T-cell (primary cell): ENCODE measurements at regions not wholly inside any gene's neighbourhood (a gene's known extent, or its start where the extent isn't known, plus 50 kb on each side); places are given as distances from the start of the nearest gene placed in this dataset.

Experiments used
- ATAC-seq, 4 experiments: fragments of 200-7000 bp in 3 of 4; fragments of 150-1000 bp in 1 of 4; cut with Tn5 transposase; replicated peaks in 1 of 4; 1 replicate in 3 of 4; 2 replicates in 1 of 4; pipeline ENCODE4 v1.10.0; 2021; ENCODE audit warnings: moderate library complexity in 3 of 4, mild to moderate bottlenecking in 2 of 4, moderate number of reproducible peaks in 1 of 4
- CTCF ChIA-PET, 2 donors: fragments of 300-600 bp; sonication (Branson Sonifier 250); formaldehyde crosslinking; loops; one replicate each; lab custom pipeline; 2022; ENCODE audit warnings: antibody characterized with exemption in 2 of 2; lab: Charles Lee
- POLR2A ChIA-PET, 2 donors: fragments of 300-600 bp; sonication (Branson Sonifier 250); formaldehyde crosslinking; loops; one replicate each; lab custom pipeline; 2022; ENCODE audit warnings: antibody characterized with exemption in 2 of 2; lab: Charles Lee
- DNase-seq, 35 experiments: peaks; one replicate each; pipeline versions ENCODE4 v3.0.0 to v3.0.0-alpha.2; 2013 to 2023
- H3K27ac ChIP-seq: one replicate; pipeline ENCODE4 v1.5.1; 2013; ENCODE audit warnings: low read length
- H3K27me3 ChIP-seq, 2 experiments: replicated peaks in 1 of 2; 1 replicate in 1 of 2; 2 replicates in 1 of 2; pipeline versions ENCODE4 v1.6.1 to v1.7.0; 2013; ENCODE audit warnings: low read length in 1 of 2, mixed read lengths in 1 of 2; ENCODE audit not compliant: control insufficient read depth in 2 of 2, insufficient read depth in 2 of 2; ENCODE audit errors: extremely low read depth in 1 of 2
- H3K36me3 ChIP-seq, 2 donors: 1 replicate in 1 of 2; 2 replicates in 1 of 2; pipeline versions ENCODE4 v1.6.1 to v1.7.0; 2013; ENCODE audit warnings: low read length in 1 of 2; ENCODE audit not compliant: control insufficient read depth in 2 of 2, insufficient read depth in 1 of 2; ENCODE audit errors: extremely low read depth in 1 of 2
- H3K4me1 ChIP-seq, 2 experiments: 1 replicate in 1 of 2; 2 replicates in 1 of 2; pipeline versions ENCODE4 v1.6.1 to v1.7.0; 2013; ENCODE audit warnings: low read length in 2 of 2, mixed read lengths in 1 of 2; ENCODE audit not compliant: insufficient read depth in 2 of 2, control insufficient read depth in 1 of 2; ENCODE audit errors: extremely low read depth in 1 of 2
- H3K4me3 ChIP-seq, 2 donors: 1 replicate in 1 of 2; 2 replicates in 1 of 2; pipeline versions ENCODE4 v1.5.1 to v1.7.0; 2013; ENCODE audit warnings: mild to moderate bottlenecking in 2 of 2, low read length in 1 of 2, moderate library complexity in 1 of 2; ENCODE audit not compliant: control insufficient read depth in 1 of 2; ENCODE audit errors: extremely low read depth in 1 of 2
- H3K9me3 ChIP-seq: 2 replicates; pipeline ENCODE4 v1.7.0; 2013
- H3K27ac Mint-ChIP-seq, 2 donors: one replicate each; pipeline ENCODE4 v1.8.0; 2020 to 2021; ENCODE audit warnings: mild to moderate bottlenecking in 2 of 2, mixed read lengths in 2 of 2
- H3K27me3 Mint-ChIP-seq, 2 donors: one replicate each; pipeline ENCODE4 v1.8.0; 2021 to 2022; ENCODE audit warnings: mixed read lengths in 2 of 2
- H3K36me3 Mint-ChIP-seq: one replicate; pipeline ENCODE4 v1.8.0; 2021; ENCODE audit warnings: mixed read lengths
- H3K4me1 Mint-ChIP-seq, 3 donors: one replicate each; pipeline ENCODE4 v1.8.0; 2020 to 2022; ENCODE audit warnings: mixed read lengths in 3 of 3, mild to moderate bottlenecking in 1 of 3
- H3K4me3 Mint-ChIP-seq, 3 donors: one replicate each; pipeline ENCODE4 v1.8.0; 2020 to 2022; ENCODE audit warnings: mild to moderate bottlenecking in 3 of 3, mixed read lengths in 3 of 3, moderate library complexity in 3 of 3
- H3K9me3 Mint-ChIP-seq, 3 donors: one replicate each; pipeline ENCODE4 v1.8.0; 2020 to 2022; ENCODE audit warnings: mixed read lengths in 3 of 3
- WGBS: methylation state at CpG from one replicate; pipeline ENCODE4 v1.1.5; 2013; ENCODE audit warnings: missing lambda C conversion rate; ENCODE audit not compliant: insufficient coverage; 5-methylcytosine and 5-hydroxymethylcytosine counted together

- H3K9me3 Mint-ChIP-seq: no peaks in the 10 kb centered on the region
- H3K4me1 Mint-ChIP-seq: no peaks in the 10 kb centered on the region
- CTCF ChIA-PET: no interaction called here
- ATAC-seq: no peak
- Histone ChIP-seq H3K4me1 (no peaks in the 10 kb centered on the region), H3K27me3 (peaks cover 0 to 3% of the 10 kb centered on the region in 2 experiments), H3K9me3 (no peaks in the 10 kb centered on the region), H3K36me3 (no peaks in the 10 kb centered on the region), H3K4me3 (no peak overlapping the region), H3K27ac (no peak overlapping the region)
- DNase-seq: no peak
- H3K27ac Mint-ChIP-seq: no peak overlapping the region
- H3K36me3 Mint-ChIP-seq: no peaks in the 10 kb centered on the region
- H3K27me3 Mint-ChIP-seq: peaks cover 3 to 6% of the 10 kb centered on the region in 2 donors
- no peak overlapping the region for H3K4me3 Mint-ChIP-seq
- no CpG with 5 or more reads among the region's 4 CpGs for WGBS
- POLR2A ChIA-PET: no interaction called here
Observed at GRCh38 chr4:169335331-169335730, 64.6 kb upstream of the SH3RF1 start.

- Histone ChIP-seq H3K4me3 (no peak overlapping the region), H3K27me3 (peaks cover 0 to 5% of the 10 kb centered on the region in 2 experiments), H3K36me3 (no peaks in the 10 kb centered on the region), H3K9me3 (no peaks in the 10 kb centered on the region), H3K4me1 (no peaks in the 10 kb centered on the region), H3K27ac (no peak overlapping the region)
- ChIA-PET POLR2A (no interaction called here), CTCF (no interaction called here)
- no peak overlapping the region for H3K4me3 Mint-ChIP-seq
- H3K36me3 Mint-ChIP-seq: no peaks in the 10 kb centered on the region
- ATAC-seq (no peak), DNase-seq (no peak)
- H3K27ac Mint-ChIP-seq: no peak overlapping the region
- no peaks in the 10 kb centered on the region for H3K4me1 Mint-ChIP-seq
- no CpG with 5 or more reads among the region's 5 CpGs for WGBS
- no peaks in the 10 kb centered on the region for H3K9me3 Mint-ChIP-seq
- H3K27me3 Mint-ChIP-seq: peaks cover 3 to 9% of the 10 kb centered on the region in 2 donors
Observed at GRCh38 chr4:169334335-169334734, 63.6 kb upstream of the SH3RF1 start.

GRCh38 chr4:169333265-169333664 lies 62.5 kb upstream of the SH3RF1 start:
- H3K27me3 ChIP-seq: peaks cover 0 to 5% of the 10 kb centered on the region in 2 experiments
- no peak overlapping the region for H3K27ac Mint-ChIP-seq
- H3K4me3 Mint-ChIP-seq: no peak overlapping the region
- H3K9me3 ChIP-seq: no peaks in the 10 kb centered on the region
- DNase-seq (no peak), ATAC-seq (no peak)
- H3K4me3 ChIP-seq: no peak overlapping the region
- no peaks in the 10 kb centered on the region for H3K4me1 ChIP-seq
- H3K9me3 Mint-ChIP-seq: no peaks in the 10 kb centered on the region
- H3K36me3 Mint-ChIP-seq: no peaks in the 10 kb centered on the region
- peaks cover 3 to 9% of the 10 kb centered on the region in 2 donors for H3K27me3 Mint-ChIP-seq
- H3K36me3 ChIP-seq: no peaks in the 10 kb centered on the region
- no peaks in the 10 kb centered on the region for H3K4me1 Mint-ChIP-seq
- ChIA-PET CTCF (no interaction called here), POLR2A (no interaction called here)
- H3K27ac ChIP-seq: no peak overlapping the region
- 40% methylated on average over 1 of the region's 4 CpGs for WGBS

- Mint-ChIP-seq H3K4me3 (no peak overlapping the region), H3K4me1 (no peaks in the 10 kb centered on the region), H3K27ac (no peak overlapping the region), H3K9me3 (no peaks in the 10 kb centered on the region), H3K27me3 (peaks cover 3 to 9% of the 10 kb centered on the region in 2 donors), H3K36me3 (no peaks in the 10 kb centered on the region)
- H3K9me3 ChIP-seq: no peaks in the 10 kb centered on the region
- H3K4me3 ChIP-seq: no peak overlapping the region
- H3K36me3 ChIP-seq: no peaks in the 10 kb centered on the region
- ATAC-seq (no peak), DNase-seq (no peak)
- POLR2A ChIA-PET: no interaction called here
- WGBS: no CpG with 5 or more reads among the region's 2 CpGs
- CTCF ChIA-PET: no interaction called here
- H3K27me3 ChIP-seq: peaks cover 0 to 5% of the 10 kb centered on the region in 2 experiments
- no peak overlapping the region for H3K27ac ChIP-seq
- no peaks in the 10 kb centered on the region for H3K4me1 ChIP-seq
Observed at GRCh38 chr4:169332583-169332982, 61.8 kb upstream of the SH3RF1 start.

GRCh38 chr4:169330811-169331210 lies 60.1 kb upstream of the SH3RF1 start:
- no peak for DNase-seq
- H3K27ac Mint-ChIP-seq: no peak overlapping the region
- Histone ChIP-seq H3K27ac (no peak overlapping the region), H3K4me3 (no peak overlapping the region), H3K27me3 (peaks cover 0 to 5% of the 10 kb centered on the region in 2 experiments), H3K4me1 (no peaks in the 10 kb centered on the region), H3K36me3 (no peaks in the 10 kb centered on the region), H3K9me3 (no peaks in the 10 kb centered on the region)
- WGBS: 85% methylated on average over 8 of the region's 13 CpGs
- H3K27me3 Mint-ChIP-seq: peaks cover 3 to 12% of the 10 kb centered on the region in 2 donors
- no peaks in the 10 kb centered on the region for H3K36me3 Mint-ChIP-seq
- no peak for ATAC-seq
- ChIA-PET CTCF (no interaction called here), POLR2A (no interaction called here)
- no peaks in the 10 kb centered on the region for H3K4me1 Mint-ChIP-seq
- H3K9me3 Mint-ChIP-seq: no peaks in the 10 kb centered on the region
- H3K4me3 Mint-ChIP-seq: no peak overlapping the region

- Mint-ChIP-seq H3K4me3 (no peak overlapping the region), H3K36me3 (no peaks in the 10 kb centered on the region), H3K27me3 (peaks cover 3 to 12% of the 10 kb centered on the region in 2 donors), H3K9me3 (no peaks in the 10 kb centered on the region), H3K27ac (no peak overlapping the region), H3K4me1 (no peaks in the 10 kb centered on the region)
- 78% methylated on average over 5 of the region's 6 CpGs for WGBS
- ATAC-seq: no peak
- no peak for DNase-seq
- no peaks in the 10 kb centered on the region for H3K4me1 ChIP-seq
- H3K36me3 ChIP-seq: no peaks in the 10 kb centered on the region
- H3K27ac ChIP-seq: no peak overlapping the region
- peaks cover 0 to 5% of the 10 kb centered on the region in 2 experiments for H3K27me3 ChIP-seq
- H3K9me3 ChIP-seq: no peaks in the 10 kb centered on the region
- ChIA-PET POLR2A (no interaction called here), CTCF (no interaction called here)
- H3K4me3 ChIP-seq: no peak overlapping the region
Observed at GRCh38 chr4:169330095-169330494, 59.3 kb upstream of the SH3RF1 start.

GRCh38 chr4:169327951-169328350 lies 57.2 kb upstream of the SH3RF1 start:
- H3K27ac ChIP-seq: no peak overlapping the region
- no peak overlapping the region for H3K4me3 Mint-ChIP-seq
- no peaks in the 10 kb centered on the region for H3K9me3 Mint-ChIP-seq
- H3K4me3 ChIP-seq: no peak overlapping the region
- DNase-seq: no peak
- peaks cover 0 to 7% of the 10 kb centered on the region in 2 donors for H3K27me3 Mint-ChIP-seq
- H3K27ac Mint-ChIP-seq: no peak overlapping the region
- no peak for ATAC-seq
- ChIA-PET POLR2A (no interaction called here), CTCF (no interaction called here)
- H3K9me3 ChIP-seq: no peaks in the 10 kb centered on the region
- no peaks in the 10 kb centered on the region for H3K36me3 Mint-ChIP-seq
- peaks cover 0 to 5% of the 10 kb centered on the region in 2 experiments for H3K27me3 ChIP-seq
- no peaks in the 10 kb centered on the region for H3K4me1 Mint-ChIP-seq
- H3K36me3 ChIP-seq: no peaks in the 10 kb centered on the region
- WGBS: no CpG with 5 or more reads among the region's 3 CpGs
- H3K4me1 ChIP-seq: no peaks in the 10 kb centered on the region
